Gastroesophageal sphincter (tissue), 4 donors: ENCODE measurements at regions not wholly inside any gene's neighbourhood (a gene's known extent, or its start where the extent isn't known, plus 50 kb on each side); places are given as distances from the start of the nearest gene placed in this dataset.

ENCODE experiments used
- ATAC-seq: fragments of 150-250 bp; one replicate; pipeline ENCODE4 v1.9.1; 2016; ENCODE audit warnings: mild to moderate bottlenecking, moderate library complexity
- H3K27ac ChIP-seq, 4 donors: fragments of 200-600 bp; sonication (generic) in 3 of 4; 1 replicate in 3 of 4; 2 replicates in 1 of 4; pipeline ENCODE4 v1.5.1; 2016 to 2019
- H3K27me3 ChIP-seq: fragments of 200-600 bp; sonication (generic); one replicate; pipeline ENCODE4 v1.5.1; 2019
- H3K36me3 ChIP-seq, 2 donors: fragments of 200-600 bp; sonication (generic); one replicate each; pipeline ENCODE4 v1.5.1; 2019; ENCODE audit warnings: control low read depth in 1 of 2
- H3K4me1 ChIP-seq, 3 donors: fragments of 200-600 bp; sonication (generic); 1 replicate in 2 of 3; 2 replicates in 1 of 3; pipeline ENCODE4 v1.5.1; 2016 to 2019; ENCODE audit warnings: control low read depth in 2 of 3
- H3K4me3 ChIP-seq, 2 donors: fragments of 200-600 bp; sonication (generic); one replicate each; pipeline ENCODE4 v1.5.1; 2019; ENCODE audit warnings: mild to moderate bottlenecking in 1 of 2, moderate library complexity in 1 of 2
- H3K9me3 ChIP-seq, 3 donors: fragments of 200-600 bp; sonication (generic); one replicate each; pipeline ENCODE4 v1.5.1; 2017 to 2019; ENCODE audit warnings: control low read depth in 2 of 3
- CTCF ChIP-seq, 4 experiments: fragments of 200-600 bp in 2 of 4; fragments of 450-650 bp in 2 of 4; sonication (generic) in 1 of 4; IDR thresholded peaks; one replicate each; pipeline ENCODE4 v1.5.1; 2017 to 2019; ENCODE audit warnings: antibody characterized with exemption in 4 of 4, mild to moderate bottlenecking in 2 of 4, moderate library complexity in 2 of 4
- EP300 ChIP-seq: sonication (generic); formaldehyde crosslinking; IDR thresholded peaks from one replicate; pipeline ENCODE4 v1.6.1; 2017; ENCODE audit warnings: antibody characterized with exemption, mild to moderate bottlenecking
- POLR2A ChIP-seq, 2 donors: fragments of 450-650 bp; IDR thresholded peaks; one replicate each; pipeline ENCODE4 v1.6.1; 2017; ENCODE audit warnings: antibody characterized with exemption in 2 of 2, mild to moderate bottlenecking in 2 of 2, moderate library complexity in 1 of 2
- POLR2AphosphoS5 ChIP-seq: sonication (generic); formaldehyde crosslinking; IDR thresholded peaks from one replicate; pipeline ENCODE4 v1.6.1; 2017; ENCODE audit warnings: antibody characterized with exemption
- WGBS, 2 donors: methylation state at CpG; one replicate each; pipeline ENCODE4 v1.1.5; 2018; ENCODE audit warnings: low coverage in 1 of 2; 5-methylcytosine and 5-hydroxymethylcytosine counted together

- ATAC-seq = no peak
- H3K36me3 ChIP-seq = no peaks in the 10 kb centered on the region
- TF ChIP-seq POLR2A (IDR thresholded peaks at IDR 0.05) (no peak), POLR2AphosphoS5 (no peak), CTCF (IDR thresholded peaks at IDR 0.05) (no peak), EP300 (no peak)
- peaks cover 0 to 25% (median 4%) of the 10 kb centered on the region in 3 donors for H3K4me1 ChIP-seq
- no peak overlapping the region for H3K4me3 ChIP-seq
- H3K9me3 ChIP-seq = no peaks in the 10 kb centered on the region
- no peaks in the 10 kb centered on the region for H3K27me3 ChIP-seq
- 34 to 59% methylated on average over 4 of the region's 4 CpGs for WGBS, 2 donors
- H3K27ac ChIP-seq = peak overlapping the region in 1 of 4 donors; percentile 9
These were observed 100.5 kb upstream of the SASH1 start for GRCh38 chr6:148242180-148242579.

GRCh38 chr6:148244217-148244935 lies 98.3 kb upstream of the SASH1 start:
- Histone ChIP-seq H3K4me3 (no peak overlapping the region), H3K9me3 (no peaks in the 10 kb centered on the region), H3K27ac (peak overlapping the region in 2 of 4 donors; percentile 14 to 45), H3K36me3 (no peaks in the 10 kb centered on the region), H3K4me1 (peaks cover 0 to 25% (median 4%) of the 10 kb centered on the region in 3 donors), H3K27me3 (no peaks in the 10 kb centered on the region)
- no peak for TF ChIP-seq POLR2A (IDR thresholded peaks at IDR 0.05)
- TF ChIP-seq CTCF (IDR thresholded peaks at IDR 0.05) = no peak
- no peak for TF ChIP-seq EP300
- TF ChIP-seq POLR2AphosphoS5 = no peak
- WGBS, 2 donors = 68 to 96% methylated on average over 5 to 6 of the region's 10 CpGs
- no peak for ATAC-seq

GRCh38 chr6:148247386-148248063 lies 95.1 kb upstream of the SASH1 start:
- 84 to 92% methylated on average over 3 to 4 of the region's 6 CpGs for WGBS, 2 donors
- TF ChIP-seq POLR2A (IDR thresholded peaks at IDR 0.05) (no peak), EP300 (no peak), POLR2AphosphoS5 (no peak), CTCF (IDR thresholded peaks at IDR 0.05) (no peak)
- H3K27me3 ChIP-seq = no peaks in the 10 kb centered on the region
- peaks cover 0 to 9% (median 4%) of the 10 kb centered on the region in 3 donors for H3K4me1 ChIP-seq
- no peak for ATAC-seq
- no peaks in the 10 kb centered on the region for H3K9me3 ChIP-seq
- H3K4me3 ChIP-seq = no peak overlapping the region
- no peak overlapping the region for H3K27ac ChIP-seq
- H3K36me3 ChIP-seq = no peaks in the 10 kb centered on the region

- WGBS, 2 donors = 84 to 85% methylated on average over 6 of the region's 6 CpGs
- no peaks in the 10 kb centered on the region for H3K27me3 ChIP-seq
- no peak for ATAC-seq
- H3K4me3 ChIP-seq = no peak overlapping the region
- no peak overlapping the region for H3K27ac ChIP-seq
- H3K4me1 ChIP-seq = peaks cover 0 to 4% (median 3%) of the 10 kb centered on the region in 3 donors
- TF ChIP-seq POLR2AphosphoS5 (no peak), EP300 (no peak), POLR2A (IDR thresholded peaks at IDR 0.05) (no peak), CTCF (IDR thresholded peaks at IDR 0.05) (no peak)
- H3K36me3 ChIP-seq = no peaks in the 10 kb centered on the region
- no peaks in the 10 kb centered on the region for H3K9me3 ChIP-seq
These were observed 93.5 kb upstream of the SASH1 start for GRCh38 chr6:148249160-148249559.
